ENCODE measurements at regions not wholly inside any gene's neighbourhood (a gene's known extent, or its start where the extent isn't known, plus 50 kb on each side); places are given as distances from the start of the nearest gene placed in this dataset.

DNA sequence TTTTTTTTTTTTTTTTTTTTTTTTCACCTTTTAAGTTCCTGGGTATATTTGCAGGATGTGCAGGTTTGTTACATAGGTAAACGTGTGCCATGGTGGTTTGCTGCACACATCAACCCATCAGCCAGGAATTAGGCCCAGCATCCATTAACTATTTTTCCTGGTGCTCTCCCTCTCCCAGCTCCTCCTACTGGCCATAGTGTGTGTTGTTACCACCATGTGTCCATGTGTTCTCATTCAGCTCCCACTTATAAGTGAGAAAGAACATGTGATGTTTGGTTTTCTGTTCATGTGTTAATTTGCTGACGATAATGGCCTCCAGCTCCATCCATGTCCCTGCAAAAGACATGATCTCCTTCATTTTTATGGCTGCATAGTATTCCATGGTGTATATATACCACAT lies 350.5 kb downstream of the MAN2A1 start (continued):
- TF ChIP-seq, protein P1, sequence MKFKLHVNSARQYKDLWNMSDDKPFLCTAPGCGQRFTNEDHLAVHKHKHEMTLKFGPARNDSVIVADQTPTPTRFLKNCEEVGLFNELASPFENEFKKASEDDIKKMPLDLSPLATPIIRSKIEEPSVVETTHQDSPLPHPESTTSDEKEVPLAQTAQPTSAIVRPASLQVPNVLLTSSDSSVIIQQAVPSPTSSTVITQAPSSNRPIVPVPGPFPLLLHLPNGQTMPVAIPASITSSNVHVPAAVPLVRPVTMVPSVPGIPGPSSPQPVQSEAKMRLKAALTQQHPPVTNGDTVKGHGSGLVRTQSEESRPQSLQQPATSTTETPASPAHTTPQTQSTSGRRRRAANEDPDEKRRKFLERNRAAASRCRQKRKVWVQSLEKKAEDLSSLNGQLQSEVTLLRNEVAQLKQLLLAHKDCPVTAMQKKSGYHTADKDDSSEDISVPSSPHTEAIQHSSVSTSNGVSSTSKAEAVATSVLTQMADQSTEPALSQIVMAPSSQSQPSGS (IDR thresholded peaks at IDR 0.05; ENCODE audit: low read length), result no peak
- TF ChIP-seq RFX5 (IDR thresholded peaks at IDR 0.05; ENCODE audit: borderline replicate concordance, low read depth, low read length) (no peak), TAF7 (optimal IDR thresholded peaks at IDR 0.05; ENCODE audit: borderline replicate concordance, low read depth, low read length) (no peak), SUZ12 (IDR thresholded peaks at IDR 0.05; ENCODE audit: low read length) (no peak), CREB1 (IDR thresholded peaks at IDR 0.05) (no peak), CBX8 (IDR thresholded peaks at IDR 0.05; ENCODE audit: borderline replicate concordance, low read depth, low read length) (no peak), CBX5 (IDR thresholded peaks at IDR 0.05; ENCODE audit: low read depth, low read length) (no peak), GTF2F1 (IDR thresholded peaks at IDR 0.05; ENCODE audit: borderline replicate concordance, low read depth, low read length) (no peak), EGR1 (IDR thresholded peaks at IDR 0.05; ENCODE audit: borderline replicate concordance, low read depth, low read length) (no peak), GABPA (IDR thresholded peaks at IDR 0.05; ENCODE audit: borderline replicate concordance, insufficient read depth, low read length) (no peak), CTBP2 (IDR thresholded peaks at IDR 0.05; ENCODE audit: borderline replicate concordance, insufficient read depth, insufficient read length, low read length) (no peak), TBP (IDR thresholded peaks at IDR 0.05; ENCODE audit: low read depth, low read length) (no peak), BACH1 (IDR thresholded peaks at IDR 0.05; ENCODE audit: low read length) (no peak)
